ENCODE measurements at regions not wholly inside any gene's neighbourhood (a gene's known extent, or its start where the extent isn't known, plus 50 kb on each side); places are given as distances from the start of the nearest gene placed in this dataset.

- Histone ChIP-seq H3K4me2 (ENCODE audit: control insufficient read depth, insufficient read depth) (no peak overlapping the region), H2AFZ (ENCODE audit: control insufficient read depth, low read depth, low read length) (no peak overlapping the region), H3K27ac (ENCODE audit: control insufficient read depth, insufficient read depth) (no peak overlapping the region), H3K36me3 (ENCODE audit: control insufficient read depth in 2 of 2, insufficient read depth in 2 of 2, low read length in 1 of 2) (no peaks in the 10 kb centered on the region), H4K20me1 (ENCODE audit: control insufficient read depth, insufficient read depth) (no peaks in the 10 kb centered on the region), H3K9me3 (replicated peaks; ENCODE audit: control insufficient read depth, insufficient read depth, low read length) (no peaks in the 10 kb centered on the region), H3K4me1 (ENCODE audit: control insufficient read depth, insufficient read depth, low read length) (no peaks in the 10 kb centered on the region), H3K4me3 (no peak overlapping the region), H3K9ac (ENCODE audit: control insufficient read depth, insufficient read depth, low read length) (no peak overlapping the region), H3K79me2 (ENCODE audit: control insufficient read depth, insufficient read depth, low read length) (no peaks in the 10 kb centered on the region), H3K27me3 (replicated peaks in 1 of 2; ENCODE audit: control insufficient read depth in 2 of 2, insufficient read depth in 2 of 2, low read length in 1 of 2) (no peaks in the 10 kb centered on the region)
- no peak for DNase-seq (ENCODE audit: low read depth, low spot score)
- TF ChIP-seq MXI1 (IDR thresholded peaks at IDR 0.05; ENCODE audit: low read depth, low read length), result no peak
- TF ChIP-seq POLR2A (IDR thresholded peaks at IDR 0.05; ENCODE audit: low read depth, low read length), result no peak
- TF ChIP-seq SKIL (IDR thresholded peaks at IDR 0.05; ENCODE audit: low read depth, poor library complexity, severe bottlenecking), result no peak
- TF ChIP-seq TAF1 (IDR thresholded peaks at IDR 0.05; ENCODE audit: borderline replicate concordance, low read depth, low read length), result no peak
- TF ChIP-seq HDAC6 (IDR thresholded peaks at IDR 0.05; ENCODE audit: unreplicated experiment), result no peak
- no peak for TF ChIP-seq CUX1 (IDR thresholded peaks at IDR 0.05; ENCODE audit: insufficient replicate concordance, low read depth, low read length)
- TF ChIP-seq JUND (IDR thresholded peaks at IDR 0.05; ENCODE audit: low read depth, low read length), result no peak
- TF ChIP-seq RFX5 (IDR thresholded peaks at IDR 0.05; ENCODE audit: low read depth, low read length), result no peak
- TF ChIP-seq, protein P1, sequence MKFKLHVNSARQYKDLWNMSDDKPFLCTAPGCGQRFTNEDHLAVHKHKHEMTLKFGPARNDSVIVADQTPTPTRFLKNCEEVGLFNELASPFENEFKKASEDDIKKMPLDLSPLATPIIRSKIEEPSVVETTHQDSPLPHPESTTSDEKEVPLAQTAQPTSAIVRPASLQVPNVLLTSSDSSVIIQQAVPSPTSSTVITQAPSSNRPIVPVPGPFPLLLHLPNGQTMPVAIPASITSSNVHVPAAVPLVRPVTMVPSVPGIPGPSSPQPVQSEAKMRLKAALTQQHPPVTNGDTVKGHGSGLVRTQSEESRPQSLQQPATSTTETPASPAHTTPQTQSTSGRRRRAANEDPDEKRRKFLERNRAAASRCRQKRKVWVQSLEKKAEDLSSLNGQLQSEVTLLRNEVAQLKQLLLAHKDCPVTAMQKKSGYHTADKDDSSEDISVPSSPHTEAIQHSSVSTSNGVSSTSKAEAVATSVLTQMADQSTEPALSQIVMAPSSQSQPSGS (IDR thresholded peaks at IDR 0.05; ENCODE audit: low read length), result no peak
- TF ChIP-seq IKZF1 (conservative IDR thresholded peaks at IDR 0.05), result no peak
- no peak for TF ChIP-seq MYB (IDR thresholded peaks at IDR 0.05; ENCODE audit: borderline replicate concordance, low read depth, low read length)
- in situ Hi-C loops (cut with MboI) (no loop called here), intact Hi-C loops (cut with micrococcal nuclease; ENCODE audit: unreplicated experiment) (no loop called here)
- ChIA-PET CTCF (interaction anchor here (0.6 kb wide), 1 partner anchor 36 kb away, joined by 3 read pairs; no protein-coding TSS in a partner anchor), POLR2A (no interaction called here), SMC1A (ENCODE audit: uncharacterized antibody, unreplicated experiment) (no interaction called here), RAD21 (ENCODE audit: unreplicated experiment) (interaction anchor here (1.5 kb wide), 1 partner anchor 160 kb away, joined by 3 read pairs; no protein-coding TSS in a partner anchor)
- no TSS peak for BruUV-seq (replicated peaks)
- WGBS (ENCODE audit: insufficient coverage, insufficient replicate concordance, low lambda C conversion rate, missing lambda C conversion rate), result 39% methylated on average over 5 of the region's 5 CpGs
- FAIRE-seq, result no peak
- ATAC-seq, result no peak
Measured at GRCh38 chr4:81626851-81627250, 155.1 kb upstream of the RASGEF1B start.

Data from GM12878 (cell line).